ENCODE measurements at regions not wholly inside any gene's neighbourhood (a gene's known extent, or its start where the extent isn't known, plus 50 kb on each side); places are given as distances from the start of the nearest gene placed in this dataset.

GRCh38 chr5:52334367-52334766, 453.3 kb upstream of the ITGA1 start:
- Histone ChIP-seq H3K4me1 (ENCODE audit: control insufficient read depth, low read depth, low read length) (no peaks in the 10 kb centered on the region), H3K9me3 (ENCODE audit: control insufficient read depth, low read depth, low read length) (peaks cover 7% of the 10 kb centered on the region), H3K36me3 (ENCODE audit: control insufficient read depth, low read depth, low read length) (no peaks in the 10 kb centered on the region), H3K27me3 (ENCODE audit: control insufficient read depth, insufficient read depth, low read length) (no peaks in the 10 kb centered on the region), H3K4me3 (ENCODE audit: low read length) (no peak overlapping the region), H3K9ac (ENCODE audit: low read length) (no peak overlapping the region), H3K27ac (ENCODE audit: low read length) (no peak overlapping the region)

GRCh38 chr5:52339285-52339684, 448.4 kb upstream of the ITGA1 start:
- Histone ChIP-seq H3K27ac (ENCODE audit: low read length) (no peak overlapping the region), H3K36me3 (ENCODE audit: control insufficient read depth, low read depth, low read length) (no peaks in the 10 kb centered on the region), H3K4me3 (ENCODE audit: low read length) (no peak overlapping the region), H3K4me1 (ENCODE audit: control insufficient read depth, low read depth, low read length) (peaks cover 6% of the 10 kb centered on the region), H3K27me3 (ENCODE audit: control insufficient read depth, insufficient read depth, low read length) (no peaks in the 10 kb centered on the region), H3K9ac (ENCODE audit: low read length) (no peak overlapping the region), H3K9me3 (ENCODE audit: control insufficient read depth, low read depth, low read length) (no peaks in the 10 kb centered on the region)

GRCh38 chr5:52342361-52342760, 445.4 kb upstream of the ITGA1 start:
- Histone ChIP-seq H3K4me1 (ENCODE audit: control insufficient read depth, low read depth, low read length) (peaks cover 6% of the 10 kb centered on the region), H3K36me3 (ENCODE audit: control insufficient read depth, low read depth, low read length) (no peaks in the 10 kb centered on the region), H3K4me3 (ENCODE audit: low read length) (no peak overlapping the region), H3K27ac (ENCODE audit: low read length) (no peak overlapping the region), H3K9ac (ENCODE audit: low read length) (no peak overlapping the region), H3K27me3 (ENCODE audit: control insufficient read depth, insufficient read depth, low read length) (no peaks in the 10 kb centered on the region), H3K9me3 (ENCODE audit: control insufficient read depth, low read depth, low read length) (no peaks in the 10 kb centered on the region)

GRCh38 chr5:52356311-52356918, 431.3 kb upstream of the ITGA1 start:
- no peaks in the 10 kb centered on the region for H3K9me3 ChIP-seq (ENCODE audit: control insufficient read depth, low read depth, low read length)
- H3K27me3 ChIP-seq (ENCODE audit: control insufficient read depth, insufficient read depth, low read length), result no peaks in the 10 kb centered on the region
- no peaks in the 10 kb centered on the region for H3K4me1 ChIP-seq (ENCODE audit: control insufficient read depth, low read depth, low read length)
- no peaks in the 10 kb centered on the region for H3K36me3 ChIP-seq (ENCODE audit: control insufficient read depth, low read depth, low read length)
- H3K4me3 ChIP-seq (ENCODE audit: low read length), result no peak overlapping the region
- H3K9ac ChIP-seq (ENCODE audit: low read length), result no peak overlapping the region
- no peak overlapping the region for H3K27ac ChIP-seq (ENCODE audit: low read length)

- H3K27ac ChIP-seq (ENCODE audit: low read length), result no peak overlapping the region
Measured at GRCh38 chr5:52359261-52359660, 428.5 kb upstream of the ITGA1 start.

GRCh38 chr5:52360985-52361384, 426.7 kb upstream of the ITGA1 start:
- H3K27me3 ChIP-seq (ENCODE audit: control insufficient read depth, insufficient read depth, low read length), result no peaks in the 10 kb centered on the region
- H3K9ac ChIP-seq (ENCODE audit: low read length), result no peak overlapping the region
- no peak overlapping the region for H3K4me3 ChIP-seq (ENCODE audit: low read length)
- no peak overlapping the region for H3K27ac ChIP-seq (ENCODE audit: low read length)
- H3K4me1 ChIP-seq (ENCODE audit: control insufficient read depth, low read depth, low read length), result no peaks in the 10 kb centered on the region
- H3K9me3 ChIP-seq (ENCODE audit: control insufficient read depth, low read depth, low read length), result no peaks in the 10 kb centered on the region
- H3K36me3 ChIP-seq (ENCODE audit: control insufficient read depth, low read depth, low read length), result no peaks in the 10 kb centered on the region

More at GRCh38 chr5:52359261-52359660, 428.5 kb upstream of the ITGA1 start:
- Histone ChIP-seq H3K4me1 (ENCODE audit: control insufficient read depth, low read depth, low read length) (no peaks in the 10 kb centered on the region), H3K4me3 (ENCODE audit: low read length) (no peak overlapping the region), H3K9me3 (ENCODE audit: control insufficient read depth, low read depth, low read length) (no peaks in the 10 kb centered on the region), H3K36me3 (ENCODE audit: control insufficient read depth, low read depth, low read length) (no peaks in the 10 kb centered on the region), H3K27me3 (ENCODE audit: control insufficient read depth, insufficient read depth, low read length) (no peaks in the 10 kb centered on the region), H3K9ac (ENCODE audit: low read length) (no peak overlapping the region)

- Histone ChIP-seq H3K27me3 (ENCODE audit: control insufficient read depth, insufficient read depth, low read length) (no peaks in the 10 kb centered on the region), H3K4me3 (ENCODE audit: low read length) (no peak overlapping the region), H3K9ac (ENCODE audit: low read length) (no peak overlapping the region), H3K9me3 (ENCODE audit: control insufficient read depth, low read depth, low read length) (no peaks in the 10 kb centered on the region), H3K4me1 (ENCODE audit: control insufficient read depth, low read depth, low read length) (no peaks in the 10 kb centered on the region), H3K27ac (ENCODE audit: low read length) (no peak overlapping the region), H3K36me3 (ENCODE audit: control insufficient read depth, low read depth, low read length) (no peaks in the 10 kb centered on the region)
Measured at GRCh38 chr5:52374286-52374685, 413.4 kb upstream of the ITGA1 start.

- Histone ChIP-seq H3K27ac (ENCODE audit: low read length) (no peak overlapping the region), H3K27me3 (ENCODE audit: control insufficient read depth, insufficient read depth, low read length) (no peaks in the 10 kb centered on the region), H3K9me3 (ENCODE audit: control insufficient read depth, low read depth, low read length) (no peaks in the 10 kb centered on the region), H3K4me3 (ENCODE audit: low read length) (no peak overlapping the region), H3K9ac (ENCODE audit: low read length) (no peak overlapping the region), H3K36me3 (ENCODE audit: control insufficient read depth, low read depth, low read length) (no peaks in the 10 kb centered on the region), H3K4me1 (ENCODE audit: control insufficient read depth, low read depth, low read length) (no peaks in the 10 kb centered on the region)
Measured at GRCh38 chr5:52375969-52376368, 411.7 kb upstream of the ITGA1 start.

GRCh38 chr5:52376592-52376991, 411.1 kb upstream of the ITGA1 start:
- no peak overlapping the region for H3K4me3 ChIP-seq (ENCODE audit: low read length)

GRCh38 chr5:52378237-52378636, 409.5 kb upstream of the ITGA1 start:
- Histone ChIP-seq H3K36me3 (ENCODE audit: control insufficient read depth, low read depth, low read length) (no peaks in the 10 kb centered on the region), H3K9me3 (ENCODE audit: control insufficient read depth, low read depth, low read length) (no peaks in the 10 kb centered on the region), H3K27ac (ENCODE audit: low read length) (no peak overlapping the region), H3K4me1 (ENCODE audit: control insufficient read depth, low read depth, low read length) (no peaks in the 10 kb centered on the region), H3K4me3 (ENCODE audit: low read length) (no peak overlapping the region), H3K27me3 (ENCODE audit: control insufficient read depth, insufficient read depth, low read length) (no peaks in the 10 kb centered on the region), H3K9ac (ENCODE audit: low read length) (no peak overlapping the region)

More at GRCh38 chr5:52376592-52376991, 411.1 kb upstream of the ITGA1 start:
- H3K4me1 ChIP-seq (ENCODE audit: control insufficient read depth, low read depth, low read length), result no peaks in the 10 kb centered on the region
- H3K9me3 ChIP-seq (ENCODE audit: control insufficient read depth, low read depth, low read length), result no peaks in the 10 kb centered on the region
- H3K36me3 ChIP-seq (ENCODE audit: control insufficient read depth, low read depth, low read length), result no peaks in the 10 kb centered on the region
- H3K9ac ChIP-seq (ENCODE audit: low read length), result no peak overlapping the region
- H3K27me3 ChIP-seq (ENCODE audit: control insufficient read depth, insufficient read depth, low read length), result no peaks in the 10 kb centered on the region
- no peak overlapping the region for H3K27ac ChIP-seq (ENCODE audit: low read length)

GRCh38 chr5:52388349-52388748, 399.4 kb upstream of the ITGA1 start:
- H3K4me1 ChIP-seq (ENCODE audit: control insufficient read depth, low read depth, low read length), result no peaks in the 10 kb centered on the region

GRCh38 chr5:52392321-52392720, 395.4 kb upstream of the ITGA1 start:
- H3K9me3 ChIP-seq (ENCODE audit: control insufficient read depth, low read depth, low read length), result no peaks in the 10 kb centered on the region
- no peaks in the 10 kb centered on the region for H3K4me1 ChIP-seq (ENCODE audit: control insufficient read depth, low read depth, low read length)
- H3K27me3 ChIP-seq (ENCODE audit: control insufficient read depth, insufficient read depth, low read length), result no peaks in the 10 kb centered on the region
- no peak overlapping the region for H3K27ac ChIP-seq (ENCODE audit: low read length)
- no peak overlapping the region for H3K4me3 ChIP-seq (ENCODE audit: low read length)
- no peaks in the 10 kb centered on the region for H3K36me3 ChIP-seq (ENCODE audit: control insufficient read depth, low read depth, low read length)
- no peak overlapping the region for H3K9ac ChIP-seq (ENCODE audit: low read length)

More at GRCh38 chr5:52388349-52388748, 399.4 kb upstream of the ITGA1 start:
- Histone ChIP-seq H3K36me3 (ENCODE audit: control insufficient read depth, low read depth, low read length) (no peaks in the 10 kb centered on the region), H3K9me3 (ENCODE audit: control insufficient read depth, low read depth, low read length) (no peaks in the 10 kb centered on the region), H3K4me3 (ENCODE audit: low read length) (no peak overlapping the region), H3K27me3 (ENCODE audit: control insufficient read depth, insufficient read depth, low read length) (no peaks in the 10 kb centered on the region), H3K9ac (ENCODE audit: low read length) (no peak overlapping the region), H3K27ac (ENCODE audit: low read length) (no peak overlapping the region)
